HG03095 (cell line): ENCODE measurements at regions not wholly inside any gene's neighbourhood (a gene's known extent, or its start where the extent isn't known, plus 50 kb on each side); places are given as distances from the start of the nearest gene placed in this dataset.

Experiments used
- ATAC-seq: cut with Tn5 transposase; IDR thresholded peaks from one replicate; pipeline ENCODE4 v1.9.1; 2021; ENCODE audit warnings: moderate library complexity; ENCODE audit not compliant: unreplicated experiment

- ATAC-seq, result no peak
Measured at GRCh38 chr18:56323673-56324072, 314.7 kb downstream of the TXNL1 start.

GRCh38 chr18:56322406-56322805 lies 316.0 kb downstream of the TXNL1 start:
- no peak for ATAC-seq

- ATAC-seq, result no peak
Measured at GRCh38 chr18:56321470-56321869, 316.9 kb downstream of the TXNL1 start.

GRCh38 chr18:56319953-56320352 lies 318.4 kb downstream of the TXNL1 start:
- ATAC-seq, result no peak

GRCh38 chr18:56316727-56317126 lies 321.7 kb downstream of the TXNL1 start:
- no peak for ATAC-seq

GRCh38 chr18:56315363-56315762 lies 323.0 kb downstream of the TXNL1 start:
- no peak for ATAC-seq

- ATAC-seq, result no peak
Measured at GRCh38 chr18:56314396-56314795, 324.0 kb downstream of the TXNL1 start.

GRCh38 chr18:56312551-56313335 lies 325.6 kb downstream of the TXNL1 start:
- no peak for ATAC-seq

GRCh38 chr18:56309104-56309503 lies 329.3 kb downstream of the TXNL1 start:
- no peak for ATAC-seq

- no peak for ATAC-seq
Measured at GRCh38 chr18:56307354-56308170, 330.8 kb downstream of the TXNL1 start.

- no peak for ATAC-seq
Measured at GRCh38 chr18:56306797-56307196, 331.6 kb downstream of the TXNL1 start.

- no peak for ATAC-seq
Measured at GRCh38 chr18:56305583-56305982, 332.8 kb downstream of the TXNL1 start.

- ATAC-seq, result no peak
Measured at GRCh38 chr18:56302156-56302555, 336.2 kb downstream of the TXNL1 start.

GRCh38 chr18:56299740-56300139 lies 338.7 kb downstream of the TXNL1 start:
- no peak for ATAC-seq

- no peak for ATAC-seq
Measured at GRCh38 chr18:56298935-56299334, 339.5 kb downstream of the TXNL1 start.

- ATAC-seq, result no peak
Measured at GRCh38 chr18:56296381-56296780, 342.0 kb downstream of the TXNL1 start.

- no peak for ATAC-seq
Measured at GRCh38 chr18:56294484-56295183, 343.8 kb downstream of the TXNL1 start.

- no peak for ATAC-seq
Measured at GRCh38 chr18:56291294-56291693, 347.1 kb downstream of the TXNL1 start.

- no peak for ATAC-seq
Measured at GRCh38 chr18:56289381-56289780, 349.0 kb downstream of the TXNL1 start.

GRCh38 chr18:56286775-56287325 lies 351.5 kb downstream of the TXNL1 start:
- ATAC-seq, result no peak

GRCh38 chr18:56285387-56286065 lies 352.9 kb downstream of the TXNL1 start:
- no peak for ATAC-seq
